ENCODE measurements at regions not wholly inside any gene's neighbourhood (a gene's known extent, or its start where the extent isn't known, plus 50 kb on each side); places are given as distances from the start of the nearest gene placed in this dataset.

DNA sequence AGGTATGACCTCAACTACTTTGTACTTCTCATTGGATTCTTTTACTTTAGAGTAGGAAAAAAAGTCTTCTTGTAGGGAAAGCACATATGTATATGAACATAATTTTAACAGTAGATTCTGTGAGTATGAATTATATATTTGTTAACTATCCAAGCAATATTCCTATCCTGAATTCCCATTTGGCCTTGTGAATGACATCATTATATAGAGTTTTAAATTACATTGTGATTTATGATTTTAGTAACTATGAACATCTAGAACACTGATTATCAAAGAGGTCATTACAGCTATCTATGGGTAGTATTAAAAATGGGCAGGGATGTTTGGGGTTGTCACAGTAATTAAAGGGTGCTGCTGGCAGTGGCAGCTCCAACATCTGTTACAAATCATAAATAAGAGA lies 163.9 kb upstream of the TFAP2D start:
- TF ChIP-seq, protein P1, sequence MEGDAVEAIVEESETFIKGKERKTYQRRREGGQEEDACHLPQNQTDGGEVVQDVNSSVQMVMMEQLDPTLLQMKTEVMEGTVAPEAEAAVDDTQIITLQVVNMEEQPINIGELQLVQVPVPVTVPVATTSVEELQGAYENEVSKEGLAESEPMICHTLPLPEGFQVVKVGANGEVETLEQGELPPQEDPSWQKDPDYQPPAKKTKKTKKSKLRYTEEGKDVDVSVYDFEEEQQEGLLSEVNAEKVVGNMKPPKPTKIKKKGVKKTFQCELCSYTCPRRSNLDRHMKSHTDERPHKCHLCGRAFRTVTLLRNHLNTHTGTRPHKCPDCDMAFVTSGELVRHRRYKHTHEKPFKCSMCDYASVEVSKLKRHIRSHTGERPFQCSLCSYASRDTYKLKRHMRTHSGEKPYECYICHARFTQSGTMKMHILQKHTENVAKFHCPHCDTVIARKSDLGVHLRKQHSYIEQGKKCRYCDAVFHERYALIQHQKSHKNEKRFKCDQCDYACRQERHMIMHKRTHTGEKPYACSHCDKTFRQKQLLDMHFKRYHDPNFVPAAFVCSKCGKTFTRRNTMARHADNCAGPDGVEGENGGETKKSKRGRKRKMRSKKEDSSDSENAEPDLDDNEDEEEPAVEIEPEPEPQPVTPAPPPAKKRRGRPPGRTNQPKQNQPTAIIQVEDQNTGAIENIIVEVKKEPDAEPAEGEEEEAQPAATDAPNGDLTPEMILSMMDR (IDR thresholded peaks at IDR 0.05) = no peak
- no peak for TF ChIP-seq EP300 (IDR thresholded peaks at IDR 0.05)
